ENCODE measurements at regions not wholly inside any gene's neighbourhood (a gene's known extent, or its start where the extent isn't known, plus 50 kb on each side); places are given as distances from the start of the nearest gene placed in this dataset.

DNA sequence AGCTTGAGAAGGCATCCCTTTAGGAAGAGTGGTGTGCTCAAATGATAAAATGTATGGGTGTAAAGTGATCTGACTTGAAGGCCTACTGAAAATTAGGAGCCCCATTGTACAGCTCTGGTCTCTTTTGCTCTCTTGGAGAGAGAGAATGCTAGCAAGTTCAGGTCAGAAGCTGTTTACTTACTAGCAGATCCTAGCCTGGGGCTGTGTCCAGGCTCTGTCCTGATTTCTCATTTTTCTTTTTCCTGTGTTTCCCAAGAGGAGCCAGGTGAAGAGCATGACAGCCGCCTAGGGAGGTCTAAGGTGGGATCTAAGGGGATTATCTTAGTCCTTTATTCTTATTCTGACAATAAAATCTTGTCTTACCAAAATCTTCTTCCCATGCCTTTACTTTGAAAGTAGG, 272.8 kb downstream of the NNT start:
- TF ChIP-seq EZH2 (IDR thresholded peaks at IDR 0.05; ENCODE audit: insufficient read depth, poor library complexity, severe bottlenecking) (no peak), EZH2phosphoT487 (IDR thresholded peaks at IDR 0.05; ENCODE audit: insufficient read depth, low read depth) (no peak)
